ENCODE measurements at regions not wholly inside any gene's neighbourhood (a gene's known extent, or its start where the extent isn't known, plus 50 kb on each side); places are given as distances from the start of the nearest gene placed in this dataset.

- H3K4me1 ChIP-seq: no peaks in the 10 kb centered on the region
- no peak overlapping the region for H3K4me3 ChIP-seq
- TF ChIP-seq, protein P1, sequence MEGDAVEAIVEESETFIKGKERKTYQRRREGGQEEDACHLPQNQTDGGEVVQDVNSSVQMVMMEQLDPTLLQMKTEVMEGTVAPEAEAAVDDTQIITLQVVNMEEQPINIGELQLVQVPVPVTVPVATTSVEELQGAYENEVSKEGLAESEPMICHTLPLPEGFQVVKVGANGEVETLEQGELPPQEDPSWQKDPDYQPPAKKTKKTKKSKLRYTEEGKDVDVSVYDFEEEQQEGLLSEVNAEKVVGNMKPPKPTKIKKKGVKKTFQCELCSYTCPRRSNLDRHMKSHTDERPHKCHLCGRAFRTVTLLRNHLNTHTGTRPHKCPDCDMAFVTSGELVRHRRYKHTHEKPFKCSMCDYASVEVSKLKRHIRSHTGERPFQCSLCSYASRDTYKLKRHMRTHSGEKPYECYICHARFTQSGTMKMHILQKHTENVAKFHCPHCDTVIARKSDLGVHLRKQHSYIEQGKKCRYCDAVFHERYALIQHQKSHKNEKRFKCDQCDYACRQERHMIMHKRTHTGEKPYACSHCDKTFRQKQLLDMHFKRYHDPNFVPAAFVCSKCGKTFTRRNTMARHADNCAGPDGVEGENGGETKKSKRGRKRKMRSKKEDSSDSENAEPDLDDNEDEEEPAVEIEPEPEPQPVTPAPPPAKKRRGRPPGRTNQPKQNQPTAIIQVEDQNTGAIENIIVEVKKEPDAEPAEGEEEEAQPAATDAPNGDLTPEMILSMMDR (IDR thresholded peaks at IDR 0.05): no peak
- DNase-seq (ENCODE audit: low spot score in 2 of 2): no peak
- no peaks in the 10 kb centered on the region for H3K36me3 ChIP-seq
- H3K27me3 ChIP-seq: no peaks in the 10 kb centered on the region
- intact Hi-C loops (cut with DNase I): no loop called here
- H3K27ac ChIP-seq: no peak overlapping the region
- H3K9me3 ChIP-seq: no peaks in the 10 kb centered on the region
These were observed 51.6 kb upstream of the OR4E1 start for GRCh38 chr14:21725250-21725649.

GRCh38 chr14:21724090-21724973 is 50.7 kb upstream of the OR4E1 start:
- no peaks in the 10 kb centered on the region for H3K27me3 ChIP-seq
- H3K4me1 ChIP-seq: no peaks in the 10 kb centered on the region
- TF ChIP-seq, protein P1 (IDR thresholded peaks at IDR 0.05): no peak
- DNase-seq (ENCODE audit: low spot score in 2 of 2): no peak
- H3K27ac ChIP-seq: no peak overlapping the region
- H3K9me3 ChIP-seq: no peaks in the 10 kb centered on the region
- intact Hi-C loops (cut with DNase I): no loop called here
- no peaks in the 10 kb centered on the region for H3K36me3 ChIP-seq
- H3K4me3 ChIP-seq: no peak overlapping the region

DNA sequence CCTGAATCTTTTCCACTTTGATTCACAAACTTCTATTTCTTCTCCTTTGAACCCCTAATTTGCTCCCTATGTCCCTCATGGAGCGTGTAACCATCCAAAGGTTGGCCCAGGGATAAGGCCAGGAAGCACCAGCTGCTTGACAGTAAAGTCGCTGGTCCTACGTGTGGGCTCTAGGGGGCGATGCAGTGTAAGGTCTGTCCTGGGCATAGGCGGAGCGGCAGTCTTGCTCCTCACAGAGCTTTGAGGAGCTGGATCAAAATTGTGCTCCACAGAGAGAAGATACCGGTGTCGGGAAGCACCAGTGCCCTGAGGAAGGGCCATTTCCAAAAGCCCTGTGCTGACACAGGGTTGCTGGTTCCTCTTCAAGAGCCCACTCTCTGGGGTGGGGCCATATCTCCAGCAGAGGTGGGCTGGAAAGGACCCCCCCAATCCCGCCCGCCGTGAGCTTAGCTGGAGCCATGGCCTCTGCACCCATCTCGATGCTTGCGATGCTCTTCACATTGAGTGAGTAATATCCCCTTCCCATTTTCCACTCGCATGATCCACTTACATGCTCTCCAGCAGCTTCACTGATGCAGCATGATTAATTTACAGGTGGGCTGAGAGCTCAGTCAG is 49.9 kb upstream of the OR4E1 start:
- H3K27ac ChIP-seq: no peak overlapping the region
- no peak overlapping the region for H3K4me3 ChIP-seq
- H3K27me3 ChIP-seq: no peaks in the 10 kb centered on the region
- H3K4me1 ChIP-seq: no peaks in the 10 kb centered on the region
- TF ChIP-seq, protein P1 (IDR thresholded peaks at IDR 0.05): no peak
- intact Hi-C loops (cut with DNase I): no loop called here
- no peak for DNase-seq (ENCODE audit: low spot score in 2 of 2)
- no peaks in the 10 kb centered on the region for H3K9me3 ChIP-seq
- no peaks in the 10 kb centered on the region for H3K36me3 ChIP-seq

All from ascending aorta (tissue), 2 donors.